Inflammatory macrophage treated with lipopolysaccharide for 4 hours (primary cell): ENCODE measurements at regions not wholly inside any gene's neighbourhood (a gene's known extent, or its start where the extent isn't known, plus 50 kb on each side); places are given as distances from the start of the nearest gene placed in this dataset.

ENCODE experiments used
- DNase-seq: peaks from one replicate; pipeline ENCODE4 v3.0.0-alpha.2; 2020

DNA sequence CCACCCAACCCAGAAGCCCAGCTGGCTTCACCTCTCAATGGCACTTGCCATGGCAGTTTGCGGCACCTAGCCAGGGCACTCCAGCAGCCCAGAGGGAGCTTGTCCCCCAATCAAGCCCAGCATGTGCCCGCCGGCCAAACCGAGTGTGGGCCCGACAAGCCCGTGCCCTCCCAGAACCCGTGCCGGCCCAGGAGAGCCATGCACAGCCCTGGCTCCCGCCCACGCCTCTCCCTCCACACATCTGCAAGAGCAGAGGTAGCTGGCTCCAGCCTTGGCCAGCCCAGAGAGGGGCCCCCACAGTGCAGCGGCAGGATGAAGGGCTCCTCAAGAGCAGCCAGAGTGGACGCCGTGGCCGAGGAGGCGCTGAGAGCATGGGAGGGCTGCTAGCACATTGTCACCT is 2278.0 kb upstream of the PCDH20 start:
- no peak for DNase-seq

DNA sequence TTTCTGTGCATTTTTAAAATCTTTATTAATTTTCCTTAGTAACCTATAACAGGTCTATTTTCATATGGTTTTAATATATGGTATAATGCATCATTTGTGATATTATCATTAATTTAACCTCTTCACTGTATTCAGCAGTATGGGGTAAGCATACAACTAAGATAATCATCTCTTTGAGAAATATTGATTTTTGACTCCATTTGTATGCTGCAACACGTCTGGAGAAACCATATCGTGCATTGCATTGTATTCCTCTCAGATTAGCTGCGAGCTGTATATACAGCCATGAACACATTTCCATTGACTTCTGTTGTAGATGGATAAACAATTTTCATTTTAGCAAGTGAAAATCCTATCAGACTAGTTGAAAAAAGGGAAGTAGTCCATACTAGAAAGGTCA is 2275.8 kb upstream of the PCDH20 start:
- DNase-seq: no peak

DNA sequence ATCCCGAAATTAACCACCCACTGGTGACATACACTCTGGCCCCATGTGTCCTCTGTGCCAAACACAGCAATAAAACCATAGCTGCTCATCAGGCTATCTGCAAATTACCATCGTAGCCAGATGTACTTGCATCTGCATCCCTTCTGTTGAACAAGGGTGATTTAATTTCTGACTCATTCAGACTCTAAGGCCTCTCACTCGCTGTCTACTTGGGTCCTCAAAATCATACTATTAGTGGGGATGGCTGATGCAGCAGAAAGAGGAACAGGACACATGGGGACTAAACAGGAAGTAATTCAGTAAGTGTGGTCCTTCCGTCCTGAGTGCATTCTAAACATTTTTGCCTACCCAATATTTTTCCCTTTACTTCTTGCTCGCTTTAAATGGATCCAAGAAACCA is 2275.0 kb upstream of the PCDH20 start:
- DNase-seq: no peak

DNA sequence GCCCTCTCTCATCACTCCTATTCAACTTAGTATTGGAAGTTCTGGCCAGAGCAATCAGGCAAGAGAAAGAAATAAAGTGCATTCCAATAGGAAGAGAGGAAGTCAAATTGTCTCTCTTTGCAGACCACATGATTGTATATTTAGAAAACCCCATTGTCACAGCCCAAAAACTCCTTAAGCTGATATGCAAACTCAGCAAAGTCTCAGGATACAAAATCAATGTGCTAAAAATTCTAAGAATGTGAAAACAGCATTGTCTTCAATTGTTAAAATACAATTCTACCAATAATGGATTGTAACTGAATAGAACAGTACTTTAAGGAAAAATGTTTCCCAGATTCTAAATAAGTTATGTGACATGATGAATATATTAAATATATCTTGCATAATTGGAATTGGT is 2269.2 kb upstream of the PCDH20 start:
- DNase-seq: no peak

DNA sequence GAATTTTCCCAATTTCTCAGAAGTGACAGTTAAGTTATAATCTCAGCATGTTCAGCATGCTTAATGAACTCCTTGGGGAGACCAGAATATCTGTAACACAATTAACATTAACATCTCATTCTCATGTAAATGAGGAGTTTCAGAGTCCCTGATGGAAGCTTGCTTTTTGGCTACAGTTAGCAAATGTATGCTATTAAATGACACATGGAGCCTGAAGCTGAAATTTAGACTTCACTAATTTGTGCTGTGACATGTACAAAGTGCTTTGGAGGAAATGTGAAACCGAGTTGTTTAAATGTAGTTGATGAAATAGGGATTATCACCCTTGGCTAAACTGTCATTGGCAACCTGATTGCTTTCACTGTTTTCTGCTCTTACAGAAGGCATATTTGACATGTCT is 2265.1 kb upstream of the PCDH20 start:
- no peak for DNase-seq

DNA sequence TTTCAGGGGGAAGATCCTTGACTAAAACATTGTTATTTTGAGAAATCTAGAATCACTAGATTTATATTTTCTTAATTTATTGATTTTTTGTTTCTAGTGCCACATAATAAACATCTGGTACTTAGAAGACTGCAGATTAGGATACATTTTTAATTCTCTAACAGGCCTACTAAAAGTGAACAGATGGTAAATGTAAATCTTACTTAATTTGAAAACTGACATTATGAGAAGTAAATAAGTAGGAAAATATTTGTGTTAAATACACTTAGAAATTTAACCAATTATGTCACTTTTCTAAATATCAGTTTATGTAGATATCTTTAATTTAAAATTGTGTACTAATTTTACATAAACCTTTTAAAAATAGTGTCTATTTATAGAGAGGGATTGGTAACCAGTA is 2255.6 kb upstream of the PCDH20 start:
- DNase-seq: no peak

DNA sequence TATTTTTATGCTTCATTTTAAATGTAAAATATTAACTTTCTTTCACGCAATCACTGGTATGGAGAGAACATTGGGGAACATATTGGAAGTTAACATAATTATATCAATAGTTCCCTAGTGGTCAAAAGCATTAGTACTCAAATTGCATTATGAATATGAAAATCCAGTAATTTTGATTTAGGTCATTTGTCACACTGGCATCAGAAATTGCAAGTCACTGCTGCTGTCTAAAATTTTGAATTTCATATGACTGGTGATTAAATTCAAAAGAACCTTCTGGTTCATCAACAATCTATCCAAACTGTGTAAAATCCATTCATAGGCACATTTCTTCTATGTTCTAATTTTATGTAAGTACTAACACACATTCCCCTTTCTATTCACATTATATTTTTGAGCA is 2235.7 kb upstream of the PCDH20 start:
- no peak for DNase-seq

DNA sequence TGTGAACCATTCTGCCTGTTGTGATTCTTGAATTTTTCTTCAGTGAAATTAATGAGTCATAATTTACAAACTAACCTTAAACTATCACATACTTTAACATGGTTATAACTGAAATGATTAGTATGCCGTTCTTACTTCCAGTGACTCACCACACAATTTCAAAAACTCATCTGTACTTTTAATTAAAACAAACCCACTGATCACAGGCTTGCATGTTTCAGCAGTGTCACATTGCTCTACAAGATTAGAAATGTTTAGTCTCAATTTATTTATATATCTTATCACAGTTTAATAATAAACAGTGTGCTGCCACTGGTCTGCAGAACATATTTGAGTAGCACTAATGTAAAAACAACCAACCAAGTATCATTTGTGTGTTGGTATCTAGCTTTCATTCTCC is 2227.9 kb upstream of the PCDH20 start:
- DNase-seq: no peak

DNA sequence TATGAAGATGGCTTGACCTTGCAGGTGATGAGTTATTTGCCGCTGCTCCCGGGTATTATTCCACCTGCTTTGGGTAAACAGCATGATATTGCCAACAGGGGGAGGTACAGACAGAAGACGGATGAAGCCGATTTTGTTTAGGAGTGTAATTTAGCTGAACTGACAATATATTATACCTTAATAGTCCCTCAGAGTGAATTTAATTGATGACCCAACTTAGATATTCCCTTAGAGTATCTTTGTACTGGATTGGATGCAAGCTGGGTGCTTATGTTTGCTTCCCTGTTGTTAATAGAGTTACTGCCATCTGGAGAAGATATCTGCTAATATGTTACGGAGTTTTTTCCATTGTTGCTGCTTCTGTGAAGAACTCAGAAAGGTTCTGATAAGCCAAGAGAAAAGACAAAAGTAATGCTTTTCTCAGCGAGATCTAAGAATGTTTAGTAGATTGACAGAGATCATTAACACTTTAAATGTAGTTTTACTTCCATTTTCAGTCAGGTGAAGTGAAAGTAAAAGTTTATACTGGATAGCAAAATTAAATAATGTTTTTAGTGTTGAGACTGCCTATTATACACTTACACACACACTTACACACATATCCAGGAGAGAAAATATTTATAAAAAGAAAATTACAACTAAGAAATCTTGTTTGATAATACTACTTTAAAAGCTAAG is 2220.8 kb upstream of the PCDH20 start:
- no peak for DNase-seq

DNA sequence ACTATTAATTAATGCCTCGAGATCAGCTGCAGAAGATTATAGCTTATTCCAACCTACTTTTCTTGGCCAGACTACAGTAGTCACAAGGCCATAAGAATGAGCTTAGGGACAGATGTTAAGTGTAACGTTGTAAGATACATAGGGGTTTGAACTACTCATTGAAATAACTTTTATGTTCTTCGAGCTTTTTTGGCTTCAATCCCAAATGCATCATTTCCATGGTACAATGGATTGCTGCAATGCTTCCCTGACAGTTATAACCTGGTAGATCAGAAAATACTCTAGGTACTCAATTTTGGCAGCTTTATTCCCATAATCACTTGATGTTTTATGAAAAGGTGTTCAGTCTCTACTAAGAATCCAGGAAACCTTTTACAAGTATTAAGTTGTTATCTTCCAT is 2216.7 kb upstream of the PCDH20 start:
- DNase-seq: no peak

DNA sequence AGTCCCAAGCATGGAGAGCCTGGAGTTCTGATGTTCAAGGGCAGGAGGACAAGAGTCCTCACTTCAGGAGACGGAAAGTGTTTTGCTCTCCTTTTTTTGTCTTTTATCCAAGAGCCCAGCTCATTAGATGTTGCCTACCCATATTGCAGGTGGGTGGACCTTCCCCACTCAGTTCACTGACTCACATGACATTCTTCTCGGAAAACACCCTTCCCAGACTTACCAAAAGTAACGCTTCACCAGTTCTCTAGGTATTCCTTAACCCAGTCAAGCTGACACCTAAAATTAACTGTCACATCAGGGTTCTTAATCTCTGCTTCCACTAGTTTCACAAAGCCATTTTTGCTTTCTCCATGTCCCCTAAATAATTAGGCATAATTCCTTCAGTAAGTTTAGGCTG is 2215.4 kb upstream of the PCDH20 start:
- DNase-seq: no peak

DNA sequence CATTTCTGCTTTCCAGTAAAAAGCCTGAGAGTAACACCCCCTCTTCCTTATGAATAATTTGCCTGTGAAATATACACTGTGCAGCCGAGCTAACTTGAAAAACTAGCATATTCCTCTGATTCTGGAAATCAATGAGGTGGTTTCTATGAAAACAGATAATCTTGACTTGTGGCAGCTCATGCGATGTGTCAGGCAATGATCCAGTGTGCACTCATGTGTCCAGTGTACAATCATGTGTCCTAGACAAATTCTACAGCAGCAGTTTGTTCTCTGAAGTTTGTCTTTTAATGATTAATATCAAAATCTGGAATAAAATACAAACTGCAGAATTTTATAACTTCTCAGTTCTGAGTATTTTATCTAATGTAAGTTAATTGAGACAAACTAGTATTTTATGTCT is 2213.9 kb upstream of the PCDH20 start:
- DNase-seq: no peak

DNA sequence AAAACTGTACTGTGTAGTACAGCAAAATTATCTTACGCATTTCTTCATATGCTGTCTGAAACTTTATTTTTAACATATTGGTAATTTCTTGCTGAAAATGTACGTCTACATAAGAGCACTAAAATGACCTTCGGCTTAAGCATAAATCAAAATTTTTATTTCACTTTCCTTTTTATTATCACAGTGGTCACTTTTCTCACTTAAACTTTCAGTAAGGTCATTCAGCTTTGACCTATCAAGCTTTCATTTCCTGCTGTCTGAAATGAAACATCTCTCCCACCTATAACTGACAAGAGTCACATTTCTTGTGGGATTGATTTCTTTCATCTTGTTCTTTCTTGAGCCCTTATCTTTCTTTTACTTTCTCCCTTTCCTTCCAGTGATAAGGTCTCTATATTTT is 2212.7 kb upstream of the PCDH20 start:
- DNase-seq: no peak

DNA sequence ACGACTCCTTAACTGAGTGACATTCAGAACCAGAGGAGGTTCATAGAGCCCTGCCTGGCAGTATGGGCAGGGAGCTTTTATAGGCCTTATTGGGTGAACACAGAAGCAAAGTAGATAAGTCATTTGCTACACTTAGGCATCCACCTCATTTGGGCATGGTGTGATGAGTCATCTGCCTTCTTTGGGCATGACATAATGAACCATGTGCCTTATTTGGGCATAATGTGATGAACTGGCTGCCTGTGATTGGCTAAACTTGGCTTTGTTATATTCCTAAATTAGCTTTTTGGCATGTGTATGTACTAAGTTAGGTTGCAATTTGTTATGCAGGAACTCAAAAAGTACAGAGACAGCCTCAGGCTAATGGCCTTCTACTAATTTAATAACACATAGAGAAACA is 2210.2 kb upstream of the PCDH20 start:
- DNase-seq: no peak

DNA sequence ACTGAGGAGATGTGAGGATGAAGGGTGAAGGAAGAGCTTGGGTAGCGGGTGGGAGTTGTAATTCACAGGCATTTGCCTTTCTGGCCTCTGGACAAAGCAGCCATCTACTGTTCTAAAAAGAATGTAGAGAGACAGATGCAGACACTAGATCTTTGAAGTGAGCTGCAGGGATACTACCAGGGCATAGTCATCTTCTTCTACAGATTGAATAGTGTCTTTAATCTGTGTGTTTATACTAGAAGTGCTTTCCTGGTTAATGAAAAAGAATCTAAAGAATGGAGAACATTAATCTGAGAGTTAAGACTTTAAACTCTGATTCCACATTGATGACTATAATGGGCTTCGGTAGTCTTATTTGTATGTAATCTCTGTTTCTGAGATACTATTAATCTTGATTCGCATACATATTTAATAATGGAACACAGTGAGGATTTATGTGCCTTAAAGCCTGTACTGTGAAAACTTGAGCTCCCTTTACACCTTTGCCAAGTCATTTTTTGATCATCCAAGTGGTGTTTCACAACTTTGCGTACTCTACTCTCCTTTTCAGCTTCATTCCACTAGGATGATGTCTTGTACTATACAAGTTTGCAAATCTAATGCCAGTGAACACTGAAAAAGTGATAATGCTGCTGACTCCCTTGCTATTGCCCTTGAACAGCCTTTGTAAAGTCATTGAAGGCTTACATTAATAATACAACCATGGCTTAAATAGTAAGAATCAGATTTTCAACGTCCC is 2199.4 kb upstream of the PCDH20 start:
- DNase-seq: no peak

DNA sequence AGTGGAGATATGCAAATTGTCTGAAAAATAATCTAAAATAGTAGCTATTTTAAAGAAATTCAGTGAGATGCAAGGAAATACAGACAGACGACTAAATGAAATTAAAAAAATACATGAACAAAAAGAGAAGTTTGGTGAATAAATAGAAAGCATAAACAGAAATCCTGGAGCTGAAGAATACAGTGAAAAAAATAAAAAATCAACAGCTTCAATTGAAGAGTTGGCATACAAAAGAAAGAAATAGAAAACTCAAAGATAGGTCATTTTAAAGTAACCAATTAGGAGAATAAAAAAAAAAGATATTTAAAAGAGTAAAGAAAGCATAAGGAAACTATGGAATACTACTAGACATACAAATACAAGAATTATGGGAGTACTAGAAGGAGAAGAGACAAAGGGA is 2191.5 kb upstream of the PCDH20 start:
- no peak for DNase-seq

DNA sequence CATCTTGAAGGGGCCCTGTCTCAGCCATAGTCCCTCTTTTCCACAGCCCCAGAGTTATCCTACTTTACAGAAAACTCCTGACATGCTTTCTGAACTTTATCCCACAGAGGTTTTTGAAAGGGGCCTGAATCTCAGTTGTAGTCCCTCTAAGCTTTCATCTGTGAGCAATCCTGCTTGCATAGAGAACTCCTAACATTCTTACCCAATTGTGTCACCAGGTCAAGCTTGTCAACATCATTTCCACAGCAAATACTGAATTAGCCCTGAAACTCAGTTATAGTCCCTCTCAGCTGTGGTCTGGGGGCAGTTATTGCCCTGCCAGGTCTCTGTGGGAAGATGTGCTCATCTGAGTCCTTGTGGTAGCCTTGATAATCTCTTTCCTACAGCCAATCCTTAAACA is 2190.3 kb upstream of the PCDH20 start:
- DNase-seq: no peak

DNA sequence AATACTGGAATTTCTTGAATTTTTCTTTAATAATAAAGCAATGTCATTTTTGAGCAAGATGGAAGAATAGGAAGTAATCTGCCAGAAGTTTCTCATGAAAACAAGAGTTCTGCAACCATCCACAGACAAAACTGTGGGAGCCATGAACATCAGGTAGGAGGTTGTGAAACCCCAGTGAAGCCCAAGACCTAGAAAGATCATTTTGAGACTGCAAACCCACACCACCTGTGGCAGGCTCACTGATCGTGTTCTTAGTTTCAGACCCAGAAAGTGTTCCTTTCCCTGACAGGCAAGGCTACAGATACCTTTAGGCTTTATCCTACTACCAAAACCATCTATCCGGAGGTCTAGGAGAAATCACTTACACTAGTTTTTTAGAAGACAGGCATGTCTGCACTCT is 2189.8 kb upstream of the PCDH20 start:
- DNase-seq: no peak

DNA sequence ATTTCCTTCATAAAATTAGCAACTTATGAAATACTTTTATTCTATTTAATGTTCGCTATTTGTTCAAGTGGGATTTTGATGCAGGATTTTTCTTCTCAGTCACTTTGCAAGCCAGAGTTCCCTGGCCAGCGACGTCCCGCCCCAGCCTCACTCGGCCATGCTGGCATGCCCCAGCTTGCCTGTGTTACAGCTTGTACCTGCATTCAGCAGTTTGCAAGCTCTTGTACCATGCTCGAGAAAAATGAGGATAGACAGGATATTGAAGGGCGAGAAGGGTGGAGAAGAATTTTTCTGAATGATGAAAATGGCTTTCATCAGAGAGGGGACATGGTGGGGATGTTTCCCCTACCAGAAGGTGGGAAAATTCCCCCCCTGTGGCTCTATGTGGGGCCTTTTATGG is 2180.2 kb upstream of the PCDH20 start:
- DNase-seq: no peak

DNA sequence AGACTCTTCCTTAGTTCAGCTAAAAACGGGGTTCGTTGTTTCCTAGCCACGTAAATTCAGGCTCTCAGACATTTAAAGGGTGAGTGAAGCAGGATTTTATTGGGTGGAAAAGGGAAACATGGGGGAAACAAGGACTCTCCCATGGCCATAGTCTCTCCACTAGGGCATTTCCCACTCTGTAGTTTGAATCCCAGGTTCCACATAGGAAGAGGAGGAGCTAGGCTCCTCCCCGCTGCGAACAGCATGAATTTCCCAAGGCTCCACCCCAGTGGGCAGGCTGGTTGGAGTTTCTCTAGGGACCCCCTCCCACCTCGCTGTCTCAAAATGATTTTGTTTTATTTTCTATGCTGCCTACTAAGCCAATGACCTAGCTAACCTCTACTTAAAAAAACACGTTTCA is 2170.8 kb upstream of the PCDH20 start:
- no peak for DNase-seq

DNA sequence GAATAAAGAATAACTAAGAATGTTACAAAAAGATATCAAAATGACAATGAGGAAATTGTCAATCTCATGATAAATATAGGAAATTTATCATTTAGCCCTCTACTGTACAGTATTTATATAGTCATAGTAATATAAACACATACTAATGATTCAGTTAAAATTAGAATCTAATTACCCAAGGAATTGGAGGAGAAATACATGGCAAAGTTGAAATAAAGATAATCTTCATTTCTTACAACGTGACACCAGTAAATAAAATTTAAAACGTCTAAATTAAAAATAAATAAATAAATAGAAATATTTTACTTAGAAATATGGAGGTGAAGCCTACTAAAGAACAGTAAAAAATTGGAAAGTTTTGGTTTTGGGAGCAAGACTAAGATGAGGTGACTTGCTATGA is 2163.1 kb upstream of the PCDH20 start:
- no peak for DNase-seq

DNA sequence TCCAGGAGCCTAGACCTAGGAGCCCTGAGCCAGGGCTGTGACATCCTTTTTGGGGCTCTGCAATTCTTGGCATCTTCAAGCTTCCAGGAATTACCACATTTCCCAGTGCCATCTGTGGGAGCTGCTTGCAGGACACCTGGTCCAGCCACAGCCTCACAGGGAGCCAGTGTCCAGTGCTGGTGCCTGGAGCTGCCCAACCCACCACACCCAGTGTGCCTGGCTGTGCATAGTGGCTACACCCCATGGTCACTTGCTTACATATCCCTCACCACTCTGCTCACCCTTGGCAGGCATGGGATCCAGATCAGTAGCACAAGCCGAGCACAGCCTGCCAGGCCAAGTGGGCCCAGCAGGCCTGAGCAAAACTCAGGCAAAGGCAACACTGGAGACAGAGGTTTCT is 2151.4 kb upstream of the PCDH20 start:
- no peak for DNase-seq

DNA sequence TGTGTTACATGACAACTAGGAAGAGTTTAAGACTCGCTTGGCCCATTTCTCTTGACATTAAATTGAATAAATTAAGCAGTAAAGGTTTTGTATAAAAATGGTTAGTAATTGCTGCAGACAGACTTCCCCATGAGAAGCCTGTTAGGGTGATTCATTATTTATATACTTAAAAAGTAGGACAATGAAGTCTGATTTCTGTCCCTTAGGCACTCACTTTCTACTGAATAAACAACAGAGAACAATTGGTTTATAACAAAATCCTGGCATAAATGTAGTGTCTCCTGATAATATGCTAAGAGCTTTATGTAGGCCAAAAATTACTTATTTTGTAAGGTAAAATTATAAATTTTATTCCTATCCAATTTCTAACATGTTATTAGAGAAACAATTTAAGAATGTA is 2138.5 kb upstream of the PCDH20 start:
- no peak for DNase-seq

DNA sequence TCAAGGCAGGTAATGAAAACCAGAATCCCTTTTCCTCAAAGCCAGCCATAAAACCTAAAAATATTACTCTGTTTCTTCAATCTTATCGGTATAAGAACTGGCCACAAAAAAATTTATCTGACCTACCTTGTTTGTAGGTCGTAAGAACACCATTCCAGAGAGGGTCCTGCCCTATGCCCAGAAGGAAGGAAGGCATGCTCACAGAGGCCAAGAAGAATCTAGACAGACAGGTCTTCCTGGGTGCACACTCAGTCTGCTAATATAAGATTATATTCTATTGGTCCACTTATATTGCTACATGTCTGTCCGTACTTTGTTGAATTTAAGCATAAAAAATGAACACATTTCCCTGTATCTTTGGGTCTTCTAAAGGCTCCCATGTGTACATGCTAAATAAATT is 2136.1 kb upstream of the PCDH20 start:
- DNase-seq: no peak

DNA sequence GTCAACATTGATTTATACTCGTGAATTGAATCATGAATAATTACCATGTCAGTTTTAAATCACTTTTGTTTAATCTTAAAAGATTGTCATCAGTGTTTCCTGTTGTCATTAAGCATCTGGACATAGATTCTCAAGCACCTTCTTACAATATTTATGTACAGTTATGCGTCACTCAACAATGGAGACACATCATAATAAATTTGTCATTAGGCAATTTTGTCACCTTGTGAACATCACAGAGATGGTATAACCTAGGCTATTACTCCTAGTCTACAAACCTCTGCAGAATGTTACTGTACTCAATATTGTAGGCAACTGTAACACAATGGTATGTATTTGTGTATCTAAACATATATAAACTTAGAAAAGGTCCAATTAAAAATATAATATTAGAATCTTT is 2130.9 kb upstream of the PCDH20 start:
- DNase-seq: no peak
